HuH-7 (cell line): ENCODE measurements at regions not wholly inside any gene's neighbourhood (a gene's known extent, or its start where the extent isn't known, plus 50 kb on each side); places are given as distances from the start of the nearest gene placed in this dataset.
"Not testable (repeated sequence)": the region's sequence is repeated elsewhere in the genome, so short reads cannot be mapped to it uniquely, and the experiment has no call there.

Source experiments
- DNase-seq: peaks from one replicate; pipeline ENCODE4 v3.0.0; 2011; ENCODE audit warnings: low spot score

GRCh38 chr9:82116556-82116955 is 128.0 kb downstream of the SPATA31D1 start:
- no peak for DNase-seq

- no peak for DNase-seq
These were observed 128.6 kb downstream of the SPATA31D1 start for GRCh38 chr9:82117026-82117811.

- no peak for DNase-seq
These were observed 134.2 kb downstream of the SPATA31D1 start for GRCh38 chr9:82122731-82123130.

DNA sequence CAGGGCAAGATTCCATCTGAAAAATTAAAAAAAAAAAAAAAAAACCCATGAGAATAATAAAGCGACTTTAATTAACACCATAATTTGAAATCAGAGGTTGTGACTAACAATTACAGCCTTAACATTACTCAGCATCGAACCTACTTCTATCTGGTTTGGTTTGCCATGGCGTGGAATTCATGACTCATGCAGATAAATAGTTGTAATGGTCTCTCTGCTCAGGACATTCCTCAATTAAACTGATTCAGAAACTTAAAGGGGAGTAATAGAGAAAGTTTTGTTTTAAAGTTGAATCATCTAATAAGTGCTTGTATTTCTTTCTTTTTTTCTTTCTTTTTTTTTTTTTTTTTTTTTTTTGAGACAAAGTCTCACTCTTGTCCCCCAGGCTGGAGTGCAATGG is 135.5 kb downstream of the SPATA31D1 start:
- DNase-seq = no peak

DNA sequence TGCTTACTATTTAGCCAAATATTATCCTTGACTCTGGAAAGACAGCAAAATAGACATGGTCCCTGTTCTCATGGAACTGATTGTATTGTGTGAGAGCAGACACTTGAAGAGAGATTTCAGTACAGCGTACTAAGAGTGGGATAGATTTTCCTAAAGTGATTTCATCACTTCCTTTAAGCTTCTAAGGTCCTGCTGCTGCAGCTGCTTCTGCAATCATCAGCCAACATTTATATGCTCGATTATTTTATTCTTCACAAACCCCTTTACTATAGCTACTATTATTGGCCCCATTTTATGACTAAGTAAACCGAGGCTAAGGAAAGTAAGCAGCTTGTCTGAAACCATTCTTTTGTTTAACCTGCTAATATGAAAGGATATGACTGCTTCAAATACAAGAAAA is 137.7 kb downstream of the SPATA31D1 start:
- DNase-seq = no peak

GRCh38 chr9:82127465-82127864 is 138.9 kb downstream of the SPATA31D1 start:
- no peak for DNase-seq

GRCh38 chr9:82128011-82128696 is 139.6 kb downstream of the SPATA31D1 start:
- DNase-seq = no peak

- DNase-seq = no peak
These were observed 141.1 kb downstream of the SPATA31D1 start for GRCh38 chr9:82129708-82130107.

- DNase-seq = no peak
These were observed 141.9 kb downstream of the SPATA31D1 start for GRCh38 chr9:82130331-82131042.

DNA sequence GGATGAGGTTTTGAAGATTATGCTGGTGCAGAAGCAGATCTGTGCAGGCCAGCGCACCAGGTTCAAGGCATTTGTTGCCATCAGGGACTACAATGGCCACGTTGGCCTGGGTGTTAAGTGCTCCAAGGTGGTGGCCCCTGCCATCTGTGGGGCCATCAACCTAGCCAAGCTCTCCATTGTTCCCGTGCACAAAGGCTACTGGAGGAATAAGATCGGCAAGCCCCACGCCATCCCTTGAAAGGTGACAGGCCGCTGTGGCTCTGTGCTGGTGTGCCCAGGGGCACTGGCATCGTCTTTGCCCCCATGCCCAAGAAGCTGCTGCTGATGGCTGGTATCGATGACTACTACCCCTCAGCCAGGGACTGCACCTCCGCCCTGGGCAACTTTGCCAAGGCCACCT is 142.5 kb downstream of the SPATA31D1 start:
- DNase-seq = no peak

DNA sequence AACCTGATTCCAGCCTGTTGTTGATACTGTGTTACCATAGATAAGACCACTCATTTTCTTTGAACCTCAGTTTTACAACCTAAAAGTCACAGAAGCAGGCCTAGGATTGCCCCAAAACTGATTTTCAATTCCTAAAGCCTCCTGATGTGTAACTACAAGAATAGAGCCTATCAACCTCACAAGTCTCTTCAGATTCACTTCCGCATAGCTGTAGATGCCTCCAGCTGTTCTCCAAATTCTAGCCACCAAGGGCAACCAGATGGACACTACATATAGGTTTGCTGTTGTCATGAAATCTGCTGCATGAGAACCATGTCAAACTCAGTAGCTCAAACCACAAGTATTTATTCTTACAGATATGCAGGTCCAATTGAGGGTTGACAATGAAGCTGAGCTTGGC is 143.5 kb downstream of the SPATA31D1 start:
- no peak for DNase-seq

- DNase-seq = no peak
These were observed 145.4 kb downstream of the SPATA31D1 start for GRCh38 chr9:82134010-82134409.

GRCh38 chr9:82135106-82135505 is 146.5 kb downstream of the SPATA31D1 start:
- no peak for DNase-seq

- DNase-seq = not testable (repeated sequence)
These were observed 149.5 kb downstream of the SPATA31D1 start for GRCh38 chr9:82138081-82138480.

- no peak for DNase-seq
These were observed 151.9 kb downstream of the SPATA31D1 start for GRCh38 chr9:82140471-82140870.

- DNase-seq = no peak
These were observed 156.2 kb downstream of the SPATA31D1 start for GRCh38 chr9:82144803-82145202.

DNA sequence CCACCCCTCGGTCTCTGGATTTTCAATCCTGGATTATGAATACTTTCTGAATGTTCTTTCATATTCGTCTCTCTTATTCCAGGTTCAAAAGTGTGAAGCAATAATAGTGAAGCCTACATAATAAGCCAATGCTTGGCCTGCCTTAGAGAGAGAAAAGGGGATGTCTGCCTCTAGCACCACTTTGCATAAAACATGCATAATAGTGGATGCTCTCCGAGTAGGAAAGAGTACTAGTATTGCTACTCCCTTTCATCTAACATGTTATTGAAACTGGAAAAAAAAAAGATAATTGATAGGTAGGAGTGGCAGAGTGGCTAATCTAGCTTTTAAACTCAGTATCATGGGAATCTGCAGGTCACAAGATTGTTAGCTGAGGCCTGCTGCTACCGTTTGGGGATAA is 158.1 kb downstream of the SPATA31D1 start:
- no peak for DNase-seq

GRCh38 chr9:82147798-82148425 is 159.3 kb downstream of the SPATA31D1 start:
- no peak for DNase-seq

DNA sequence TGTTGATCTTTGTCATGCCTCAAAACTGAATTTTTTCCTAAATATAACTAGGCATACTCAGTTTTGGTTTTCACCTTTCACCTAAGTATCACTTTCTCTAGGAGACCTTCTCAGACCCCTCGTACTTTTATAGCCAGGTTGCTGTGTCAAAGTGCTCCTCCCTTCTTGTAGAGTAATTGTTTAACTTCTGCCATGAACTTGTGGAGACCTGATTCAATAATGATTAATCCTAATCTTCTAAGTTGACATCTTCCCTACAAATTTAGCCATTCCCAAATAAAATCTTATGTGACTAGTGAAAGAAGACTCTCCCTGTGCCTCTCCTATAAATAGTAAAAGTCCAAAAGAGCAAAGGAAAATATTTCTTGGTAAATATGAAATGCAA is 159.8 kb downstream of the SPATA31D1 start:
- no peak for DNase-seq

DNA sequence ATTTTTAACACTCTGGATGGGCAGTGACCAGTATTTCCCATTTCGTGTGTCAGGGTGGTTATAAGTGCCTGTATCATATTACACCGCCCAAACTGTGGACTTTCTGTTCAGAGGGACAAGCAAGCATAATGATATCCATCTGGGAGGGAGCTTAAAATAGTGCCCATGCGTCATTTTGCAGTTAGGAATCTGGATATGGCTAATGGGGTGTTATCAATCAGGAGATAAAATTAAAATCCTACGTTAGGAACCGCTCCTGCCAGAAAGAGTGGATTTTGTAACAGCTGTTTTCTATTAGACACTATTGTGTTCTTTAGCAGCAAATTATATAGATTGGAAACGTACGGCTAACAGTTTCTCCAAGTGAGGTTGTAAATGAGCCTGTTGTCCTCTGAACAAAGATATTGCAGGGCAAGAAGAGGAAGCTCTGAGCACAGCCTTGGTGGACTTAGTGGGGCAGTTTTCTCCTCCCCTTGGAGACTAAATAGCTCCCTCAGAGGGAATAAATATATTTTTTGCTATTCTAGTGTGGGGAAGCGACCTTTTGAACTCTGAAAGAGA is 160.4 kb downstream of the SPATA31D1 start:
- DNase-seq = no peak

DNA sequence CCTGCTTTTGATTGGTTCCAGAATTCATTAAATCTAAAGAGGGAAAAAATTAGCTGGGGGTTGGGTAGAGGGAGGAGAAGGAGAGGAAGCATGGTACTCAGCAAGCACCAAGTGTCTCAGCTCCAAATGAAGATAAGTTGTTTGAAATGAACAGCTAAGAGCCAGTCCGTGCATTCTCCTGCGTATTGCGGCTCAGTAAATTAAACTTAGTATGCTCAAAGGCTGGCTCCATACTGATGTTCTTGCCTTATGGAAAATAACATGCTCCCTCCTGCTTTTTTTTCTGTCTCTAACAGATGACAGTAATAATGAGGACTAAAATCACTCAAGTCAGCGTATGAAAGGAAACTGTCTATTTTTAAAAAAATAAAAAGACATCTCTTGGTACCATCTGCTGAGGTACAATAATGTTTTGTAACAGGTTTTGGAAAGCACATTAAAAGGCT is 161.0 kb downstream of the SPATA31D1 start:
- no peak for DNase-seq

- no peak for DNase-seq
These were observed 163.6 kb downstream of the SPATA31D1 start for GRCh38 chr9:82152181-82152580.
